ENCODE measurements at regions not wholly inside any gene's neighbourhood (a gene's known extent, or its start where the extent isn't known, plus 50 kb on each side); places are given as distances from the start of the nearest gene placed in this dataset.

DNA sequence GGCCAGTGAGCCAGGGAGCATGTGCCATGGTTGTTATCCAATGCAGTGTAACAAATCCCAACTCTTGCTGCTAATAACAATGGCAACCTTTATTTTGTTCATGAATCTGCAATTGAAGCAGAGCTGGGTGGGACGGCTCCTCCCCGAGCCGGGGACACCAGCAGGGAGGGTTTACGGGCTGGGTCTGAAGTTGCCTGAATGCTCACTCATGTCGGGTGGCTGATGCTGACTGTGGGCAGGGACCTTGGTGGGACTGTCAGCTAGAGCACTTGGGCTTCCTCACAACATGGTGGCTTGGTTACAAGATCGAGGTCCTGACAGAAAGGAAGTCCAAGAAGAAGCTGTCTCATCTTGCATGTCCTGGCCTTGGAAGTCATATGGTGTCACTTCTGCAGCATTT is 264.5 kb downstream of the NDUFA10 start:
- no peak overlapping the region for H3K4me3 ChIP-seq
- H3K4me1 ChIP-seq: no peaks in the 10 kb centered on the region
- TF ChIP-seq POLR2AphosphoS5 (IDR thresholded peaks at IDR 0.05): no peak
- TF ChIP-seq EP300 (IDR thresholded peaks at IDR 0.05; ENCODE audit: low read depth): no peak
- no peak for TF ChIP-seq POLR2A (IDR thresholded peaks at IDR 0.05)
- TF ChIP-seq, protein P1, sequence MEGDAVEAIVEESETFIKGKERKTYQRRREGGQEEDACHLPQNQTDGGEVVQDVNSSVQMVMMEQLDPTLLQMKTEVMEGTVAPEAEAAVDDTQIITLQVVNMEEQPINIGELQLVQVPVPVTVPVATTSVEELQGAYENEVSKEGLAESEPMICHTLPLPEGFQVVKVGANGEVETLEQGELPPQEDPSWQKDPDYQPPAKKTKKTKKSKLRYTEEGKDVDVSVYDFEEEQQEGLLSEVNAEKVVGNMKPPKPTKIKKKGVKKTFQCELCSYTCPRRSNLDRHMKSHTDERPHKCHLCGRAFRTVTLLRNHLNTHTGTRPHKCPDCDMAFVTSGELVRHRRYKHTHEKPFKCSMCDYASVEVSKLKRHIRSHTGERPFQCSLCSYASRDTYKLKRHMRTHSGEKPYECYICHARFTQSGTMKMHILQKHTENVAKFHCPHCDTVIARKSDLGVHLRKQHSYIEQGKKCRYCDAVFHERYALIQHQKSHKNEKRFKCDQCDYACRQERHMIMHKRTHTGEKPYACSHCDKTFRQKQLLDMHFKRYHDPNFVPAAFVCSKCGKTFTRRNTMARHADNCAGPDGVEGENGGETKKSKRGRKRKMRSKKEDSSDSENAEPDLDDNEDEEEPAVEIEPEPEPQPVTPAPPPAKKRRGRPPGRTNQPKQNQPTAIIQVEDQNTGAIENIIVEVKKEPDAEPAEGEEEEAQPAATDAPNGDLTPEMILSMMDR (IDR thresholded peaks at IDR 0.05): no peak
- in situ Hi-C loops (cut with MboI; ENCODE audit: low pct_ligation_motif_present in 1 of 4, low pct_unique_long_range_greater_than_20kb in 1 of 4, low sequenced_read_pairs in 3 of 4) (no loop called here), intact Hi-C loops (cut with DNase I; ENCODE audit: low total_unique reads) (no loop called here)
- no peaks in the 10 kb centered on the region for H3K36me3 ChIP-seq
- no peak overlapping the region for H3K27ac ChIP-seq
- no peaks in the 10 kb centered on the region for H3K27me3 ChIP-seq
- WGBS, 2 donors (ENCODE audit: low coverage in 1 of 2): 89% methylated on average over 6 of the region's 6 CpGs; no CpG with 5 or more reads in 1 of the 2 donors
- H3K9me3 ChIP-seq: no peaks in the 10 kb centered on the region
- DNase-seq: no peak

DNA sequence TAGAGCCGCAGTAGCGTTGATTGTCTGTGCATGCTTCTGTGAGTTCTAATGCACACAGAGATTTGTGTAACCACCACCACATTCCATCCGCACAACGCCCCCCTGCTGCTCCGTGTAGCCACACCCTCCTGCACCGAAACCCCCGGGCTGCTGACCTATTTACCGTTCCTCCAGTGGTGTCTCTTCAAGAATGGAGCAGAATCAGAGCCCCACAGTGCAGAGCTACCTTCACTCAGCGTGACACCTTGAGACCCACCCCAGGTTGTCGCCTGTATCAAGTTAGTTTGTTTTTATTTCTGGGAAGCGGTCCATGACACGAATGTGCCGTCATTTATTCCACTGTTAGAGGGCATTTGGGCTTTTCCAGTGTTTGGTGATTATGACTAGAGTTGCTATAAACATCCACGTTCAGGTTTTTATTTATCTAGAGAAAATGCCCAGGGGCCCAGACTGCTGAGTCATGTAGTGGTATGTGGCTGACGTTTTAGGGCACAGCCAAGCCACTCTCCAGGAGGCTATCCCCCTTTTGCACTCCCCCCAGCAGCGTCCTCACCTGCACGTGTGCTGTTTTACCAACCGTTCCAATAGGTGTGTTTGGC is 266.8 kb downstream of the NDUFA10 start:
- H3K36me3 ChIP-seq: no peaks in the 10 kb centered on the region
- no peak overlapping the region for H3K4me3 ChIP-seq
- no peaks in the 10 kb centered on the region for H3K27me3 ChIP-seq
- H3K4me1 ChIP-seq: no peaks in the 10 kb centered on the region
- H3K9me3 ChIP-seq: no peaks in the 10 kb centered on the region
- H3K27ac ChIP-seq: no peak overlapping the region
- no peak for DNase-seq
- WGBS, 2 donors (ENCODE audit: low coverage in 1 of 2): 55 to 64% methylated on average over 6 to 18 of the region's 18 CpGs
- intact Hi-C loops (cut with DNase I; ENCODE audit: low total_unique reads): no loop called here
- in situ Hi-C loops (cut with MboI; ENCODE audit: low pct_ligation_motif_present in 1 of 4, low pct_unique_long_range_greater_than_20kb in 1 of 4, low sequenced_read_pairs in 3 of 4): no loop called here
- TF ChIP-seq POLR2A (IDR thresholded peaks at IDR 0.05): no peak
- TF ChIP-seq, protein P1 (IDR thresholded peaks at IDR 0.05): no peak
- TF ChIP-seq EP300 (IDR thresholded peaks at IDR 0.05; ENCODE audit: low read depth): no peak
- no peak for TF ChIP-seq POLR2AphosphoS5 (IDR thresholded peaks at IDR 0.05)

DNA sequence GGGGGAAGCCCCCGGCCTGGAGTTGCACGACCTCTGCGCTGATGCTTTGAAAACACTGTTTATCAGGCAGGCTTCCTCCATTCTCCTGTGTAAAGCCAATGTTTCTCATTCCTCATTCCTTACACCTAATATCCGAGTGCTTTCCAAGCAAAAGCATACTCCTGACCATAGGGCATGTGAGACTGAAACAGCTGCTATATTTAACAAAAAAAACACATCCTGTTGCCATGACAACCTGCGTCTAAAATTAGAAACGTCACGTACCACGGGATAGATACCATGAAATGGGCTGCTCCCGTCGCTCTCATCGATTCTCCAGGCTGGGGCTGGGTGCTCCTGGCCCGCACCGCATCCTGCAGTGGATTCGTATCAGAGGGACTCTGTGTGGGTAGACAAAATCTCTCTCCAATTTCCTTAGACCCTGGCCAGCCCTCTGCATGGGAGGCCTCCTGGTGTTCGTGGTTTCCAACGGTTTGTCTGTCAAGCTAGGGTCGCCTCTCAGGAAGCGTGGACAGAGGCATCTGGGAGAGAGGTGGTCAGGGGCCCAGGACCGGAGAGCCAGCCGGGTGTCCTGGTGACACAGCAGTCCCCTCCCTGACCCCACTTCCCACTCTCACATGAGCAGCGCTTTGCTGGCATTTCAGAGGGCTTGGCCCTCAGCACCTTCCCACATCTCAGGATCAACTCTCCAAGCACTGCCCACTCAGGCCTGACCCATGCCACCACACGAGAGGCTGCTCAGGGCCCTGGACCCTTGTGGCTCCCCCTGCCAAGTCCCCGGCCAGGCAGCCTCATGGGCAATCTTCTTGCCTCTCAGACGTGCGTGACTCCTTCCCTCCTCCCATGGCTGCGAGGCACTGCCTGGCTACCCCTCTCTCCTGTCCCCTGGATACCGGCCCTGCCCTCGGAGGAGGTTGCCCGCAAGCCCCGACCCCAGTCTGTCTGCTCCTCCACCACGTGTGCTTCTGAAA is 268.1 kb downstream of the NDUFA10 start:
- no peak for DNase-seq
- Histone ChIP-seq H3K4me1 (no peaks in the 10 kb centered on the region), H3K9me3 (no peaks in the 10 kb centered on the region), H3K27me3 (no peaks in the 10 kb centered on the region), H3K27ac (no peak overlapping the region), H3K4me3 (no peak overlapping the region), H3K36me3 (no peaks in the 10 kb centered on the region)
- TF ChIP-seq POLR2AphosphoS5 (IDR thresholded peaks at IDR 0.05): no peak
- TF ChIP-seq POLR2A (IDR thresholded peaks at IDR 0.05): no peak
- TF ChIP-seq, protein P1 (IDR thresholded peaks at IDR 0.05): no peak
- TF ChIP-seq EP300 (IDR thresholded peaks at IDR 0.05; ENCODE audit: low read depth): no peak
- 44 to 67% methylated on average over 3 to 31 of the region's 31 CpGs for whole genome bisulfite sequencing, 2 donors (ENCODE audit: low coverage in 1 of 2)
- in situ Hi-C loops (cut with MboI; ENCODE audit: low pct_ligation_motif_present in 1 of 4, low pct_unique_long_range_greater_than_20kb in 1 of 4, low sequenced_read_pairs in 3 of 4) (no loop called here), intact Hi-C loops (cut with DNase I; ENCODE audit: low total_unique reads) (no loop called here)

DNA sequence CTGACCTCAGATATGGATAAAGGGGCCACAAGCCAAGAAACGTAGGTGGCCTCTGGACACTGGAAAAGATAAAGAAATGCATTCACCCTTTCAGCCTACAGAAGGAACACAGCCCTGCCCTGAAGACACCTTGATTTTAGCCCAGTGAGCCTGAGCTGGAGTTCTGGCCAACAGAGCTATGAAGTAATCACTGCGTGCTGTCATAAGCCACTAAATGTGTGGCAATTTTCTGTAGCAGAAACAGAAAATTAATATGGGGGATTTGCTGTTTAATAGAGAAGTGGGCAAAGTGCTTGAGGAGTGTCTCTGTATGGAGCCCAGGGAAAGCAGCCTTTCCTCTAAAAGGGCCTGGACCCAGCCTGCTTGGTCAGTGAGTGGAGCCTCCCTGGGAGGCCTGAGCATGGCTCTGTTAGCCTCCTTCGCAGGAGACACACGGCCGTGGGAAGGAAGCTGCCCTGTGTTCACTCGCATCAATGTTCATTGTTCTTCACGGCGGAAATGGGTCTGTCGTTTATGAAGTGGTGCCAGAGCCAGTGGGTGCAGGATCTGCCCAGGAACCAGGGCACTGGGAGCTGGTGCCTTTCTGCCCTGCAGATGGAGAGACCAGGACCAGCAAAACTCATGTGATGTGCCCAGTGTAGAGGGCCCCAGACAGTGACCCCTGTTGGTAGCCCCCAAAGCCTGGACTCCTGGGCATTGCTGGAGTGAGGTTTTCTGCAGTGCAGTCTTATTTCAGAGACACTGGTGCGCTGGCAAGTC is 268.9 kb downstream of the NDUFA10 start:
- whole genome bisulfite sequencing, 2 donors (ENCODE audit: low coverage in 1 of 2): 63 to 76% methylated on average over 3 to 10 of the region's 10 CpGs

More for the DNA sequence above, 268.9 kb downstream of the NDUFA10 start:
- Histone ChIP-seq H3K4me3 (no peak overlapping the region), H3K36me3 (no peaks in the 10 kb centered on the region), H3K4me1 (peaks cover 0 to 7% (median 0%) of the 10 kb centered on the region in 4 donors), H3K27ac (no peak overlapping the region), H3K27me3 (no peaks in the 10 kb centered on the region), H3K9me3 (no peaks in the 10 kb centered on the region)
- in situ Hi-C loops (cut with MboI; ENCODE audit: low pct_ligation_motif_present in 1 of 4, low pct_unique_long_range_greater_than_20kb in 1 of 4, low sequenced_read_pairs in 3 of 4) (no loop called here), intact Hi-C loops (cut with DNase I; ENCODE audit: low total_unique reads) (no loop called here)
- TF ChIP-seq POLR2A (IDR thresholded peaks at IDR 0.05) (no peak), POLR2AphosphoS5 (IDR thresholded peaks at IDR 0.05) (no peak), EP300 (IDR thresholded peaks at IDR 0.05; ENCODE audit: low read depth) (no peak)
- TF ChIP-seq, protein P1 (IDR thresholded peaks at IDR 0.05): no peak
- no peak for DNase-seq
